ENCODE measurements at regions not wholly inside any gene's neighbourhood (a gene's known extent, or its start where the extent isn't known, plus 50 kb on each side); places are given as distances from the start of the nearest gene placed in this dataset.

DNA sequence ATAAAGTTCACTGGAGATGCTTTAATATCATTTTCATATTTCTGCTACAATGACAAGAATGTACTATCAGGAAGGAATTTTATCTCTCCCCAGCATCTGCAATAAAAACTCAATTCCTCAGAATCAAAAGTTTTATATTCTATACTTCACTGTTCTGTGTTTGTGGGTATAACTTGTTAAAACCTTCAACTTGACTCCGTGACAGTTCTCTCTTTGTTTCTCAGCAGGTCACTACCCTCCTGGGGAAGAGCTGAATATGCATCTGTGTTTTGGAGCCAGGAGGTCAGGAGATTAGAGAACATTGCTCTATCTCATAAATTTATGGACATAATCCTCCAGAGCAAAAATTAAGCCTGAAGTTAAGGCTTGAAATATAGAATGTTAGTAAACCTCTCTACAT, 411.4 kb downstream of the TRIB2 start:
- TF ChIP-seq, protein P1, sequence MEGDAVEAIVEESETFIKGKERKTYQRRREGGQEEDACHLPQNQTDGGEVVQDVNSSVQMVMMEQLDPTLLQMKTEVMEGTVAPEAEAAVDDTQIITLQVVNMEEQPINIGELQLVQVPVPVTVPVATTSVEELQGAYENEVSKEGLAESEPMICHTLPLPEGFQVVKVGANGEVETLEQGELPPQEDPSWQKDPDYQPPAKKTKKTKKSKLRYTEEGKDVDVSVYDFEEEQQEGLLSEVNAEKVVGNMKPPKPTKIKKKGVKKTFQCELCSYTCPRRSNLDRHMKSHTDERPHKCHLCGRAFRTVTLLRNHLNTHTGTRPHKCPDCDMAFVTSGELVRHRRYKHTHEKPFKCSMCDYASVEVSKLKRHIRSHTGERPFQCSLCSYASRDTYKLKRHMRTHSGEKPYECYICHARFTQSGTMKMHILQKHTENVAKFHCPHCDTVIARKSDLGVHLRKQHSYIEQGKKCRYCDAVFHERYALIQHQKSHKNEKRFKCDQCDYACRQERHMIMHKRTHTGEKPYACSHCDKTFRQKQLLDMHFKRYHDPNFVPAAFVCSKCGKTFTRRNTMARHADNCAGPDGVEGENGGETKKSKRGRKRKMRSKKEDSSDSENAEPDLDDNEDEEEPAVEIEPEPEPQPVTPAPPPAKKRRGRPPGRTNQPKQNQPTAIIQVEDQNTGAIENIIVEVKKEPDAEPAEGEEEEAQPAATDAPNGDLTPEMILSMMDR (IDR thresholded peaks at IDR 0.05): no peak
- no peak for TF ChIP-seq POLR2A (IDR thresholded peaks at IDR 0.05)

All from right lobe of liver (tissue), 4 donors.